ENCODE measurements at regions not wholly inside any gene's neighbourhood (a gene's known extent, or its start where the extent isn't known, plus 50 kb on each side); places are given as distances from the start of the nearest gene placed in this dataset.
"Not testable (repeated sequence)": the region's sequence is repeated elsewhere in the genome, so short reads cannot be mapped to it uniquely, and the experiment has no call there.

GRCh38 chr20:51927970-51928369 is 125.6 kb upstream of the SALL4 start:
- not testable (repeated sequence) for DNase-seq (ENCODE audit: low read depth in 2 of 3, low spot score in 1 of 3)

DNA sequence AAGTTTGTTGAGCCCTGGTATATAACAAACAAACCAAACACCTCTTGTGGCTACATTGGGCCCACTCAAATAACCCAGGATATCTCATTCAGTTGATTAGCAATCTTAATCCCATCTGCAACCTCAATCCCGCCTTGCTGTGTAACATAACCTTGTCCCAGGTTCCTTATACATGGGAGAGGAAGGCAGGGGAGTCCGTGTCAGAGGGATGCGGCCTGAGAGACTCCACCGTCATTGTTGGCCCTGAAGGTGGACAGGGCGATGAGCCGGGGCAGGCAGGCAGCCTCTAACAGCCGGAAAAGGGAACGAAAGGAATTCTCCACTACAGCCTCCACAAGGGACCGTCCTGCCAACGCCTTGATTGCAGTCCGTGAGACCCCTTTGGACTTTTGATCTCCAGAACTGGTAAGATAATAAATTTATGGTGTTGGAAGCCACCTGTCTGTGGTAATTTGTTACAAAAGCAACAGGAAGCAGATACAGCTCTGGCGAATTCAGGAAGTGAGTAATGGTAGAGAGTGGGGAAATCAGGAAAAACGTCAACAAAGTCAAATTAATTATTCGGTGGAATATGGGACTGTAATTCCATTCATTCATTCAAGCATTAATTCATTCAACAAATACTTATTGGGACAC is 124.5 kb upstream of the SALL4 start:
- no peak for DNase-seq (ENCODE audit: low read depth in 2 of 3, low spot score in 1 of 3)

DNA sequence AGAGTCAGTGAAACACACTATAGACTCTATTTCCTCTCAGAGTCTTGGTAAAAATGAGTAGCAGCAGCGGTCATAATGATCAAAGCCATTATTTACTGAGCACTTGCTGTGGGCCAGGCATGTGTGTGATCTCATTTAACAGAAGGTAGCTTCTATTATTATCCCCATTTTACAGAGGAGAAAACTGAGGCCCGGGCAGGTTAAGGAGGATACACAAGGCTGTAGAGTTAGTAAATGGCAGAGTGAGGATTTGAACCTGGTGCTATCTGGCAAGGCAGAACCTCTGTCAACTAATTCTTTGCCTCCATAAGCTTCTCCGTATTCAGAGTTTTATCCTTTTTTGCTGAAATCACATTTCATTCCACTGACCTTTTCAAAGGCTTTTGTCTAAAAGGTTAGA is 122.2 kb upstream of the SALL4 start:
- no peak for DNase-seq (ENCODE audit: low read depth in 2 of 3, low spot score in 1 of 3)

DNA sequence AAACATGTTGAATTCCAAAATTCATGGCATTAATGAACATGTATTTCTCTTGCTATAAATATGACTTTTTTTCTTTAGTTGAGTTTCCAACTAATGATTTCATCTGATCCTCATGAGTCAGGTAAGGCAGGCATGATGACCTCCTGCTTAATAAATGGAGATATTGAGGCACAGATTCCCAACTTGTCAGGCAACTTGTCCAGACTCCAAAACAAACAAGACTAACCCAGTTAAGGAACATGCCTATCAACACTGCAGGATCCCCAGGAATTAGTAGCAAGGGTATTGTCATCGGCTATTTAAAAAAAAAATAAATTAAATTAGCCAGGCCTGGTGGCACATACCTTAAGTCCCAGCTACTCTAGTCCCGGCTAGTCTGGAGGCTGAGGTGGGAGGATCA is 121.3 kb upstream of the SALL4 start:
- DNase-seq (ENCODE audit: low read depth in 2 of 3, low spot score in 1 of 3): no peak

GRCh38 chr20:51922812-51923211 is 120.5 kb upstream of the SALL4 start:
- DNase-seq (ENCODE audit: low read depth in 2 of 3, low spot score in 1 of 3): not testable (repeated sequence)

DNA sequence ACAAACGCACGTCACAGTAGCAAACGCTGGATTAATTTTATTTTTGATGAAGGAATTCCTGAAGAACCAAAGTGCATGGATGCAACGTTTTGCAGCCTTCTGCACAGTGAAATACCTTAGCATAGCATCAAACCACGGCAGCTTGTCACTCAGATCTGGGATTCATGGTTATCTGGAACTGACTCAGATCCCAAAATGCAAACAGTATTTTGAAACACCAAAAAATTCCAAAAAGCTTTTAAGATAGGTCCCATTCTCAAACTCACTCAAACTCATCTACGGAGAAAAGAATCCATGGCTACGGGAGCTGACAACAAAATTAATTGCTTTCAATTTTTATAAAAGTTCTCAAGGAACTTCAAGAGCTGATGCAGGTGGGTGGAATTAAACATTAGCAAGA is 116.2 kb upstream of the SALL4 start:
- no peak for DNase-seq (ENCODE audit: low read depth in 2 of 3, low spot score in 1 of 3)

- no peak for DNase-seq (ENCODE audit: low read depth in 2 of 3, low spot score in 1 of 3)
These were observed 115.7 kb upstream of the SALL4 start for GRCh38 chr20:51917886-51918535.

DNA sequence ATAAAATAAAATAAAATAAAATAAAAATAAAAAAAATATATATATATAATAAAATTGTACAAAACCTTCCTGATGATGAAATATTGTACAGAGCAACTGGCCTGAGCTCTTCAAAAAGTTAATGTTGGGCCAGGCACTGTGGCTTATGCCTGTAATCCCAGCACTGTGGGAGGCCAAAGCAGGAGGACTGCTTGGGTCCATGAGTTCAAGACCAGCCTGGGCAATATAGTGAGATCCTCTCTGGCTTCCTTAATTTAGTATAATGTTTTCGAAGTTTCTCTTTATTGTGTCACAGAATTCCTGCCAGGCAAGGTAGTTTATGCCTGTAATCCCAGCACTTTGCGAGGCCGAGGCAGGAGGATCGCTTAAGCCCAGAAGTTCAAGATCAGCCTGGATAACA is 113.9 kb upstream of the SALL4 start:
- no peak for DNase-seq (ENCODE audit: low read depth in 2 of 3, low spot score in 1 of 3)

- no peak for DNase-seq (ENCODE audit: low read depth in 2 of 3, low spot score in 1 of 3)
These were observed 112.4 kb upstream of the SALL4 start for GRCh38 chr20:51914758-51915157.

GRCh38 chr20:51910321-51911050 is 108.2 kb upstream of the SALL4 start:
- no peak for DNase-seq (ENCODE audit: low read depth in 2 of 3, low spot score in 1 of 3)

- no peak for DNase-seq (ENCODE audit: low read depth in 2 of 3, low spot score in 1 of 3)
These were observed 104.4 kb upstream of the SALL4 start for GRCh38 chr20:51906679-51907078.

GRCh38 chr20:51906049-51906448 is 103.7 kb upstream of the SALL4 start:
- no peak for DNase-seq (ENCODE audit: low read depth in 2 of 3, low spot score in 1 of 3)

DNA sequence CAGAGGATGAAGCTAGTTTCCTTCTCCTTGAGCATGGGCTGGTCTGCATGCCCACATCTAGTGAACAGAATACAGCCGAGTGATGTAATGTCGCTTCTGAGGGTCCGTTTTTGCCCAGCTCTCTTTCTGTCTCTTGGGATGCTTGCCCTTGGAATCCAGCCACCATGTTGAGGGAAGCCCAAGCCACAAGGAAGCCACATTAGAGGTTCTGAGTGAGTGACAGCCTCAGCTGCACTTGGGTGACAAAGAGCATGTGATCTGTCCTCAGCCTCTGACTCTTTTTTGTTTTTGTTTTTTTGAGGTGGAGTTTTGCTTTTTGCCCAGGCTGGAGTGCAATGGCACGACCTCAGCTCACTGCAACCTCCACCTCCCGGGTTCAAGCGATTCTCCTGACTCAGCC is 100.6 kb upstream of the SALL4 start:
- DNase-seq (ENCODE audit: low read depth in 2 of 3, low spot score in 1 of 3): no peak

DNA sequence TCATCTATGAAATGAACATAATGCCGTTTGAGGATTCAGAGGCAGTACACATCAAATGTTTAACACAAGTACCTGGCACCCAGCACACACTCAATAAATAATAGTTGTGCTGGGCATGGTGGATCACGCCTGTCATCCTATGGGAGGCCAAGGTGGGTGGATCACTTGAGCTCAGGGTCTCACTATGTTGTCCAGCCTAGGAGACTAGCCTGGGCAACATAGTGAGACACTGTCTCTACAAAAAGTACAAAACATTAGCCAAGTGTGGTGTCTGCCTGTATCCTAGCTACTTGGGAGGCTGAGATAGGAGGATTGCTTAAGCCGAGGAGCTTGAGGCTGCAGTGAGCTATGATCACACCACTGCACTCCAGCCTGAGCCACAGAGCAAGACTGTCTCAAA is 98.1 kb upstream of the SALL4 start:
- DNase-seq (ENCODE audit: low read depth in 2 of 3, low spot score in 1 of 3): no peak

DNA sequence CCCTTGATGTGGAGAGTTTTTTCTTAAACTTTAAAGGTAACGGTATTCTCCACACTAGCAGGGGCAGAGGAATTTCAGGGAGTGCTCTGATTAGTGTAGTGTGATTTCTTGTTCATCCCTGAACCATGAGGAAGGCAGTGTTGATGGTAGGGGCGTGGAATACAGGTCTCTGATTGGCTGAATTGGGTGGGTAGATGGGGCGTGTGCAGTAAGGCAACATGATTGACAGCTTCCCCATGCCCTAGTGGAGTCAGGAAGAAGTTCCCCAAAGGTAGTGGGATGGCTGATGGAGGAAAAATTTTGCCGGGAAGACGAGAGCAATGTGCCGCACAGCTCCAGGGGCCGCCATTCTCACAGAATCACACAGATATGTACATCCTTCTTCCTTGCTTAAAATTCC is 97.4 kb upstream of the SALL4 start:
- no peak for DNase-seq (ENCODE audit: low read depth in 2 of 3, low spot score in 1 of 3)

DNA sequence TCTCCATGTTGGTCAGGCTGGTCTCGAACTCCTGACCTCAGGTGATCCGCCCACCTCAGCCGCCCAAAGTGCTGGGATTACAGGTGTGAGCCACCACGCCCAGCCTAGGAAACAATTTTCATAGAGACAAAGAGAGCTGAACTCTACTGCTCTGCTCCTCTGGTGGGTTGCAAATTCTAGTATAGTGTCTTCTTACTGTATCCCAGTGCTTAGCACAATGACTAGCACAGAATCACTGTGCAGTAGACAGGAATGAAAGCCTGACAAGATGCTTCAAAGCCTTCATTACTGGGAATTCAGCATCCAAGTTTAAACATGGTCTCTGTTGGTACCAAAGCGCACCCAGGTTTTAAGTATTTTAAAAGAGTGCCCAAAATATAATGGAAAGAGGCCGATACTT is 96.5 kb upstream of the SALL4 start:
- DNase-seq (ENCODE audit: low read depth in 2 of 3, low spot score in 1 of 3): no peak

DNA sequence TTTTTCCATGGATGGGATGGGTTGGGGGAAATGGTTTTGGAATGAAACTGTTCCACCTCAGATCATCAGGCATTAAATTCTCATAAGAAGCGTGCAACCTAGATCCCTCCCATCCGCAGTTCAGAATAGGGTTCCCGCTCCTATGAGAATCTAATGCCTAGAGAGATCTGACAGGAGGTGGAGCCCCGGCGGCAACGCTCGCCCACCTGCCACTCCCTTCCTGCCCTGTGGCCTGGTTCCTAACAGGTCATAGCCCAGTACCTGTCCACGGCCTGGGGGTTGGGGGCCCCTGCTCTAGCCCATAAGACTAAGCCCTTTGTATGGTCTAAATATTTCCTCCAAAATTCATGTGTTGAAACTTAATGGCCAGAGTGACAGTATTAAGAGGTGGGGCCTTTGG is 92.3 kb upstream of the SALL4 start:
- no peak for DNase-seq (ENCODE audit: low read depth in 2 of 3, low spot score in 1 of 3)

DNA sequence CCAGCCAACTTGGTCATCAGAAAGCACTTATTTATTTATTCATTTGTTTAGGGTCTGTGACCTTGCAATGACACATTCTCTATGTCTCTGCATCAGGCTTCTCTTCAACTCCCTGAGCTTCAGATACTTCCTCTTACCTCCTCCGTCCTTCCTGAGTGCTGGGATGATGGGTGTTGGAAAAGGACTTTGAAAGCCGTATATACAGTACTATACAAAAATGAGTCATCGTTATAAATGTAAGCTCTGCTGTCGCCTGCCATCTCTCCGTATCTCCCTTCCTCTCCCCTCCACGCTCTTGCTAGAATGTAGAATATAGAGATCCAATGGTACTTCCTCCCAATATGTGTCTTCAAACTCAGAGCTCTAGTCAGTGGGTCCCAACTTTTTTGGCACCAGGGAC is 91.9 kb upstream of the SALL4 start:
- DNase-seq (ENCODE audit: low read depth in 2 of 3, low spot score in 1 of 3): no peak

GRCh38 chr20:51893723-51894122 is 91.4 kb upstream of the SALL4 start:
- no peak for DNase-seq (ENCODE audit: low read depth in 2 of 3, low spot score in 1 of 3)

- DNase-seq (ENCODE audit: low read depth in 2 of 3, low spot score in 1 of 3): no peak
These were observed 87.7 kb upstream of the SALL4 start for GRCh38 chr20:51890003-51890402.

- no peak for DNase-seq (ENCODE audit: low read depth in 2 of 3, low spot score in 1 of 3)
These were observed 87.1 kb upstream of the SALL4 start for GRCh38 chr20:51889466-51889865.

- DNase-seq (ENCODE audit: low read depth in 2 of 3, low spot score in 1 of 3): no peak
These were observed 86.0 kb upstream of the SALL4 start for GRCh38 chr20:51888291-51888690.

Data from stimulated activated CD4-positive, alpha-beta T cell treated with anti-CD3 and anti-CD28 coated beads, Interleukin-12 subunit alpha, Interleukin-12 subunit beta, amount 100 ng/mL, for 48 hours (primary cell).